ENCODE measurements at regions not wholly inside any gene's neighbourhood (a gene's known extent, or its start where the extent isn't known, plus 50 kb on each side); places are given as distances from the start of the nearest gene placed in this dataset.
"Not testable (repeated sequence)": the region's sequence is repeated elsewhere in the genome, so short reads cannot be mapped to it uniquely, and the experiment has no call there.

- ATAC-seq (replicated peaks) = no peak
- no peaks in the 10 kb centered on the region for H3K27me3 Mint-ChIP-seq
- H3K4me3 Mint-ChIP-seq = no peak overlapping the region
- H3K9me3 Mint-ChIP-seq = peaks cover 12% of the 10 kb centered on the region
- no peaks in the 10 kb centered on the region for H3K4me1 Mint-ChIP-seq
- no peaks in the 10 kb centered on the region for H3K36me3 Mint-ChIP-seq (ENCODE audit: low read depth)
- no peak overlapping the region for H3K27ac Mint-ChIP-seq
These were observed 1226.0 kb upstream of the SEL1L start for GRCh38 chr14:82759656-82760055.

GRCh38 chr14:82766123-82766522 lies 1232.5 kb upstream of the SEL1L start:
- Mint-ChIP-seq H3K27me3 (no peaks in the 10 kb centered on the region), H3K9me3 (peaks cover 14% of the 10 kb centered on the region), H3K4me1 (no peaks in the 10 kb centered on the region), H3K36me3 (ENCODE audit: low read depth) (no peaks in the 10 kb centered on the region), H3K27ac (no peak overlapping the region), H3K4me3 (no peak overlapping the region)
- no peak for ATAC-seq (replicated peaks)

GRCh38 chr14:82766996-82767395 lies 1233.3 kb upstream of the SEL1L start:
- no peaks in the 10 kb centered on the region for H3K27me3 Mint-ChIP-seq
- H3K9me3 Mint-ChIP-seq = peaks cover 14% of the 10 kb centered on the region
- H3K4me1 Mint-ChIP-seq = no peaks in the 10 kb centered on the region
- ATAC-seq (replicated peaks) = no peak
- no peak overlapping the region for H3K27ac Mint-ChIP-seq
- no peak overlapping the region for H3K4me3 Mint-ChIP-seq
- no peaks in the 10 kb centered on the region for H3K36me3 Mint-ChIP-seq (ENCODE audit: low read depth)

- Mint-ChIP-seq H3K36me3 (ENCODE audit: low read depth) (no peaks in the 10 kb centered on the region), H3K27me3 (no peaks in the 10 kb centered on the region), H3K4me1 (no peaks in the 10 kb centered on the region), H3K27ac (no peak overlapping the region), H3K9me3 (peaks cover 11% of the 10 kb centered on the region), H3K4me3 (no peak overlapping the region)
- ATAC-seq (replicated peaks) = no peak
These were observed 1243.3 kb upstream of the SEL1L start for GRCh38 chr14:82776958-82777357.

- Mint-ChIP-seq H3K4me3 (no peak overlapping the region), H3K27ac (no peak overlapping the region), H3K9me3 (peaks cover 15% of the 10 kb centered on the region), H3K27me3 (no peaks in the 10 kb centered on the region), H3K36me3 (ENCODE audit: low read depth) (no peaks in the 10 kb centered on the region), H3K4me1 (no peaks in the 10 kb centered on the region)
- no peak for ATAC-seq (replicated peaks)
These were observed 1244.4 kb upstream of the SEL1L start for GRCh38 chr14:82778008-82778590.

GRCh38 chr14:82778601-82779000 lies 1244.9 kb upstream of the SEL1L start:
- no peaks in the 10 kb centered on the region for H3K27me3 Mint-ChIP-seq
- no peaks in the 10 kb centered on the region for H3K36me3 Mint-ChIP-seq (ENCODE audit: low read depth)
- peaks cover 13% of the 10 kb centered on the region for H3K9me3 Mint-ChIP-seq
- no peaks in the 10 kb centered on the region for H3K4me1 Mint-ChIP-seq
- H3K27ac Mint-ChIP-seq = no peak overlapping the region
- no peak for ATAC-seq (replicated peaks)
- H3K4me3 Mint-ChIP-seq = no peak overlapping the region

GRCh38 chr14:82779301-82779700 lies 1245.6 kb upstream of the SEL1L start:
- no peak overlapping the region for H3K4me3 Mint-ChIP-seq
- no peaks in the 10 kb centered on the region for H3K4me1 Mint-ChIP-seq
- H3K27me3 Mint-ChIP-seq = no peaks in the 10 kb centered on the region
- ATAC-seq (replicated peaks) = no peak
- no peaks in the 10 kb centered on the region for H3K36me3 Mint-ChIP-seq (ENCODE audit: low read depth)
- no peak overlapping the region for H3K27ac Mint-ChIP-seq
- peaks cover 10% of the 10 kb centered on the region for H3K9me3 Mint-ChIP-seq

GRCh38 chr14:82785756-82786482 lies 1252.3 kb upstream of the SEL1L start:
- Mint-ChIP-seq H3K27me3 (no peaks in the 10 kb centered on the region), H3K36me3 (ENCODE audit: low read depth) (no peaks in the 10 kb centered on the region), H3K27ac (no peak overlapping the region), H3K4me1 (no peaks in the 10 kb centered on the region), H3K4me3 (no peak overlapping the region), H3K9me3 (peaks cover 18% of the 10 kb centered on the region)
- ATAC-seq (replicated peaks) = no peak

- no peak overlapping the region for H3K27ac Mint-ChIP-seq
- ATAC-seq (replicated peaks) = no peak
- no peaks in the 10 kb centered on the region for H3K27me3 Mint-ChIP-seq
- H3K9me3 Mint-ChIP-seq = peaks cover 18% of the 10 kb centered on the region
- no peaks in the 10 kb centered on the region for H3K4me1 Mint-ChIP-seq
- no peaks in the 10 kb centered on the region for H3K36me3 Mint-ChIP-seq (ENCODE audit: low read depth)
- H3K4me3 Mint-ChIP-seq = no peak overlapping the region
These were observed 1252.8 kb upstream of the SEL1L start for GRCh38 chr14:82786483-82786880.

GRCh38 chr14:82796086-82796485 lies 1262.4 kb upstream of the SEL1L start:
- Mint-ChIP-seq H3K27me3 (no peaks in the 10 kb centered on the region), H3K9me3 (peaks cover 25% of the 10 kb centered on the region), H3K27ac (no peak overlapping the region), H3K4me1 (no peaks in the 10 kb centered on the region), H3K36me3 (ENCODE audit: low read depth) (no peaks in the 10 kb centered on the region), H3K4me3 (no peak overlapping the region)
- ATAC-seq (replicated peaks) = no peak

GRCh38 chr14:82798276-82798675 lies 1264.6 kb upstream of the SEL1L start:
- Mint-ChIP-seq H3K4me1 (no peaks in the 10 kb centered on the region), H3K27ac (no peak overlapping the region), H3K4me3 (no peak overlapping the region), H3K36me3 (ENCODE audit: low read depth) (no peaks in the 10 kb centered on the region), H3K27me3 (no peaks in the 10 kb centered on the region), H3K9me3 (peaks cover 30% of the 10 kb centered on the region)
- ATAC-seq (replicated peaks) = no peak

- Mint-ChIP-seq H3K4me1 (no peaks in the 10 kb centered on the region), H3K4me3 (no peak overlapping the region), H3K36me3 (ENCODE audit: low read depth) (no peaks in the 10 kb centered on the region), H3K27ac (no peak overlapping the region), H3K9me3 (peaks cover 29% of the 10 kb centered on the region), H3K27me3 (no peaks in the 10 kb centered on the region)
- ATAC-seq (replicated peaks) = no peak
These were observed 1272.5 kb upstream of the SEL1L start for GRCh38 chr14:82805892-82806825.

GRCh38 chr14:82811246-82811645 lies 1277.6 kb upstream of the SEL1L start:
- no peak overlapping the region for H3K4me3 Mint-ChIP-seq
- H3K27me3 Mint-ChIP-seq = no peaks in the 10 kb centered on the region
- H3K9me3 Mint-ChIP-seq = peaks cover 14% of the 10 kb centered on the region
- no peaks in the 10 kb centered on the region for H3K4me1 Mint-ChIP-seq
- H3K36me3 Mint-ChIP-seq (ENCODE audit: low read depth) = no peaks in the 10 kb centered on the region
- ATAC-seq (replicated peaks) = no peak
- H3K27ac Mint-ChIP-seq = no peak overlapping the region

- not testable (repeated sequence) for H3K9me3 Mint-ChIP-seq; H3K4me1 Mint-ChIP-seq; ATAC-seq (replicated peaks); H3K36me3 Mint-ChIP-seq (ENCODE audit: low read depth); H3K4me3 Mint-ChIP-seq; H3K27ac Mint-ChIP-seq; H3K27me3 Mint-ChIP-seq
These were observed 1280.7 kb upstream of the SEL1L start for GRCh38 chr14:82814339-82814738.

- Mint-ChIP-seq H3K27me3 (no peaks in the 10 kb centered on the region), H3K4me1 (no peaks in the 10 kb centered on the region), H3K36me3 (ENCODE audit: low read depth) (no peaks in the 10 kb centered on the region), H3K9me3 (peaks cover 4% of the 10 kb centered on the region), H3K27ac (no peak overlapping the region), H3K4me3 (no peak overlapping the region)
- ATAC-seq (replicated peaks) = no peak
These were observed 1296.9 kb upstream of the SEL1L start for GRCh38 chr14:82830596-82830995.
